GM18907 (cell line): ENCODE measurements at regions not wholly inside any gene's neighbourhood (a gene's known extent, or its start where the extent isn't known, plus 50 kb on each side); places are given as distances from the start of the nearest gene placed in this dataset.
"Not testable (repeated sequence)": the region's sequence is repeated elsewhere in the genome, so short reads cannot be mapped to it uniquely, and the experiment has no call there.

ENCODE experiments used
- ATAC-seq: cut with Tn5 transposase; IDR thresholded peaks from one replicate; pipeline ENCODE4 v1.9.1; 2021; ENCODE audit warnings: mild to moderate bottlenecking, moderate library complexity; ENCODE audit not compliant: unreplicated experiment

DNA sequence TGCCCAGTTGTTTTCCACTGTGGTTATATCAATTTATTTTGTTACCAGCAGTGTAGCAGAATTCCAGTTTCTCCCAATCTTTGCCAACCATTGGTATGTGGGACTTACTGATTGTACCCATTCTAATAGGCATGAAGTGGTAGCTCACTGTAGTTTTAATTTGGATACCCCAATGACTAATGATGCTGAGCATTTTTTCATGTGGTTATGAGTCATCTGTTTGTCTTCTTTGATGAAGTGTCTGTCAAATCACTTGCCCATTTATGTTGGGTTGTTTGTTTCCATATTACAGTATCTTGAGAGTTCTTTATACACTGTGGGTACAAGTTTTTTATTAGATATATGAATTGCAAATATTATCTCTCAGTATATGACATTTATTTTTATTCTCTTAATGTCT is 644.3 kb downstream of the NR2F2 start:
- no peak for ATAC-seq

DNA sequence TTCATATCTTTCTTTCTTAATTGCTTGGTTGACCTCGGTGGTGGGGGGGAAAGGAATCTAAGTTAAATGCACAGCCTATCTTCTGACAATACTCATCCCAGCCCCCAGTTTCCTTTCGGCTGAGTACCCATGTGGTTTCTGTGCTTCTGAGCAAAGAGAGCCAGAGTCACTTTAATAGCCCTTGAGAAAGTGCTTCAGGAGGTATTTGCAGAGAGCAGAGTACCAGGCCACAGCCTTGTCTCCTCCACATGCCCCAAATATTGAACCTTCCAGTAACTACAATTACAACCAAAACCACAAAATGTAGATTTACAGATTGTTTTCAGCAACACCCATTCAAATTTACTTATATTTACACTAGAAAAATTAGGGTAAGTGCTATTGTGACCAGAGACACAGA is 647.4 kb downstream of the NR2F2 start:
- no peak for ATAC-seq

DNA sequence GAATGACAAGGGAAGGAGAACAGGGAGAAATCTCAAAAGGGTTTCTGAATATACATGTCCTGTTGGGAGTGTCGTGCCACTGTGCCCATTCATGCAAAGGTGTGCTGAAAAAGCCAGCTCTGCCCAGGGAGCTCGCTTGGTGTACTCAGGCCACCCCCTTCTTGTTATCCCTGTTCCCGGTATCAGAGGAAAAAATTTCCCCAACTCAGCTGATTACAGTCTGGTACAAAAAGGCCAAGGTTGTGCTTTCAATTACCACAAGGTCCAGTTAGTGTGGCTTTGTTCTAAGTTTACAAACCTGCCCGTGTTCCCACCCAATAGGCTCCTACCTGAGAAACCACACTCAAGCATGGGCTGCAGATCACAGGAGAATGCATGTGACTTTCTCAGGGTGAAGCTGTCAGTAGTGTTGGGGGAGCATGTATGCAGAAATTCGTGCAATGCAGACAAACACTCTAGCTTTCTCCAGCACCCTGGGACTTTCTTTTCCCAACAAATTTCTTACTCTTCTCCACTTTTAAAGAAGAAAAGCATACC is 648.5 kb downstream of the NR2F2 start:
- ATAC-seq, result no peak

DNA sequence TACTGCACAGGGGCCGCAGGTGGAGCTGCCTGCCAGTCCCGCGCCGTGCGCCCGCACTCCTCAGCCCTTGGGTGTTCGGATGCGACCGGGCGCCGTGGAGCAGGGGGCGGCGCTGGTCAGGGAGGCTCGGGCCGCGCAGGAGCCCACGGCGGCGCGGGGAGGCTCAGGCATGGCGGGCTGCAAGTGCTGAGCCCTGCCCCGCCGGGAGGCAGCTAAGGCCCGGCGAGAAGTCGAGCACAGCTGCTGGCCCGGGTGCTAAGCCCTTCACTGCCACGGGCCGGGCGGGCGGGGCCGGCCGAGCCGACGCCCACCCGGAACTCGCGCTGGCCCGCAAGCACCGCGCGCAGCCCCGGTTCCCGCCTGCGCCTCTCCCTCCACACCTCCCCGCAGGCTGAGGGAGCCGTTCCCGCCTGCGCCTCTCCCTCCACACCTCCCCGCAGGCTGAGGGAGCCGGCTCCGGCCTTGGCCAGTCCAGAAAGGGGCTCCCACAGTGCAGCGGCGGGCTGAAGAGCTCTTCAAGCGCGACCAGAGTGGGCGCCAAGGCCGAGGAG is 653.7 kb downstream of the NR2F2 start:
- not testable (repeated sequence) for ATAC-seq

DNA sequence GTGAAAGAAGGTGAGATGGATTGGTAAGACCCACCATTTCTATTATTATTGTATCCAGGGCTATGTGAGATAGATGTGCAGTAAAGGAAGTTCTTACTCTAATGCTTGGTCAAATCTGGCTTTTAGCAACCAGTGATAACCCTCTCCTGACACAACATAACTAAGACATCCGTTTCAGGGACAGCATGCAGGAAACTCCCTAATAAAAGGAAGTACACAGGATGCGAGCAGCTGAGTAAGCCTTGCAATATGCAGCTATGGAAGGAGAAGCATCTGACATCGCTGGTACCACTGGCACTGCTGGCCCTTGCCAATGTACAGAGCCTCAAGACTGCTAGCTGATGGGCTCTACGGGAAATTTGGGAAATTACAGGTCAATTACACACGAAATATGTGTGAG is 662.3 kb downstream of the NR2F2 start:
- ATAC-seq, result no peak

DNA sequence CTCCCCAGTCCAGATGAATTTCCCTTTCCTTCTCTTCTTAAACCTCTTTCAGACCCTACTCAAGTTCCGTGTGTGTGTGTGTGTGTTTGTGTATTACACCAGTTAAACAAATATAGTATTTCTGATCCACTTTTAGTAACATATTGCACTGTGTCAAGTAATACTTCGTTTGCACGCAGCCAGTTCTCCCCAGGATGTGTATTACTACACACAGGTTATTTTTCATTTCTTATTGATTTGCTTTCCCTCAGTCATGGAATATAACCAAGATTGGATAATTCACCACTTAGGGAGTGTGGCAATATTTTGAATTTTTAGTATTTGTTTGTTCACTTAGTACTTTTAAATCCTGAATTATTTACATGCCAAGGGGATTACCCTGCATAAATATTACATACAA is 667.0 kb downstream of the NR2F2 start:
- ATAC-seq, result no peak

DNA sequence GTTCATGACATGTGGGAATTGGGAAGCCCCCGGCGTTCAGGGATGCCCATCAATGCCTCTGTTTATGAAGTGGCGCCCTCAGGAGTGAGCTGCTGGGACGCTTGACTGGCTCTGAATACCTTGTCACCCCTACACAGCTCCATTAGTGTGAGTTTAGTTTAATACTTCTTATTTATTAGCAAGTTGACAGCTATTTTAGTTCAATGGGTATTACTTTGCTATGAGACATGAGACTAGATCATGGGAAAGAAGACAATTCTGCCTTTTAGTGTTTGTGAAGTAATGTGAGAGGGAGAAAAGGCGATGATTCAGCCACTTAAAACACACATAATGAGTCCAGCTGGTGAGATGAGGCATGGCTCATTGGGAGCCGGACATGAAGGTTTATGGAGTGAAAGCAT is 678.5 kb downstream of the NR2F2 start:
- ATAC-seq, result no peak

DNA sequence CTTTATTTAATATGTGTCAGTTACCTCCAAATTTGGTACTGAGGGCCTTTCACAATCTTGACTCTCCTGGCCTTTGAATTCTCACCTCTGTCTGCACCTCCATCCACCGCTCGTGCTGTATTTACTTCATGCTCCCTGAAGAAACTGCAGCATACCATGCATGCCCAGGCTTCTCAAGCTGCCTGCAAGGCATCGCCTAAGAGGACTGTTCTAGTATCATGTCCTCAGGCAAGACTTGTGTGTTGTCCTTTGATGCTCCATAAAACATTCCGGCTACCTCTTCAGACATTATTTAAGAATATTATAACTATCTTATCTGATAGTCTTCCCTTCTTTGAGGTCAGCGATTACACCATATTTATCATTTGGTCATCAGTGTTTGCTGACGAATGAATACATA is 682.5 kb downstream of the NR2F2 start:
- ATAC-seq, result no peak

DNA sequence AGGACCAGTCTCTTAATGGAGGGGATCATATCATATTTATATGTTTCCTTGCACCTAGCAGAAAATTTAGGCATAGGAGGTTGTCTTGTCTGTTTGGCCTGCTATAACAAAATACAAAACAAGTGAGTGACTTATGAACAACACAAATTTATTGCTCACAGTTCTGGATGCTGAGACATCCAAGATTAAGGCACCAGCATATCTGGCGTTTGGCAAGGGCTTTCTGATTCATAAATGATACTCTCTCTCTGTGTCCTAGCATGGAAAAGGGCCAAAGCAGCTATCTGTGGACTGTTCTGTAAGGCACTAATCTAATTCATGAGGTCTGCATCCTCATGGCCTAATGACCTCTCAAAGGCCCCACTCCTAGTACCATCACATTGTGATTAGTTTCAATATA is 683.0 kb downstream of the NR2F2 start:
- no peak for ATAC-seq

DNA sequence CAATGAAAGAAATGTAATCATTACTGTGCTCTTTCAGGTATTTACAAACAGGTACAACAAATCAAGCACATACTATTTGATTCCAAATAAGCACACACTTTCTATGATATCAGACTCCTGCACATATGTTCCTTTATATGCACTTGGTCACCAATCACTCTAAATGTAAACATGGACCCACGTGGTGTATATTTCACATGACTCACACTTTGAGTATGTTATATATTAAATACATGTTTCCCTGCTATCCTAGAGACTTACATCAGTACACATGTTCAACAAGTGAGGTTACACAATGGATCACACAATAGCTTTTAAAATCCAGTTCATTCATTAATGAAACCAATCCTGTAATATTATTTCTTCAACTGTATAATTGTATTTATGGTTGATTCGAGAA is 683.5 kb downstream of the NR2F2 start:
- no peak for ATAC-seq

DNA sequence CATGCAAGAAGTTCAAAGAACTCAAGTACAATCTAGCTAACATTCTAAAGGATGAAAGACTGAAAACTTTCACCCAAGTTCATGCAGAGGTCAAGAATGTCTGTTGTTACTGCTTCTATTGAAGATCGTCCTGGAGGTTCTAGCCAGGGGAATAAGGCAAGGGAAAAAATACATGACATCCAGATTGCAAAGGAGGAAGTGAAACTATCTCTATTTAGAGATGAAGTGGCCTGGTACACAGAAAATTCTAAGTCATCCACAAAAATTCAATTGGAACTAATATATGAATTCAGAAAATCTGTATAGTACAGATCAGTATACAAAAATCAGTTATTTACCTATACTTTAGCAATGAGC is 693.0 kb downstream of the NR2F2 start:
- ATAC-seq, result no peak

DNA sequence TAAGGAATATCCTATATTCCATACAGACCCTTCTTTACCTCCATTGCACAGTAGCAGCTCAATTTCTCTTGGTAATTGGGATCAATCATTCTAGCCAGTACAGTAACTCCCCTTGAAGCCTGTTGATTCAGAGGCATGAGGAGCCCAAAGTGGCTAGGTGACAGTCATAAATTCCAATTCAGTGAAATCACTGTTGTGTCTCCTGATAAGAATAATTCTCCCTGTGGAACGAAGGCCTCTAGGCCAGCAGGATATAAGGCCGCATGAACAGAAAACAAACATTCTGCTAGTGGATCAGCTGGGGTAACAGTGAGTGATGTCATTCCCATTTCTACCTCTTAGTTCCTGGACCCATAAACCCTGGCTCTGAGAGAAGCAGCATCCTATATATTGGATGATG is 696.3 kb downstream of the NR2F2 start:
- no peak for ATAC-seq

DNA sequence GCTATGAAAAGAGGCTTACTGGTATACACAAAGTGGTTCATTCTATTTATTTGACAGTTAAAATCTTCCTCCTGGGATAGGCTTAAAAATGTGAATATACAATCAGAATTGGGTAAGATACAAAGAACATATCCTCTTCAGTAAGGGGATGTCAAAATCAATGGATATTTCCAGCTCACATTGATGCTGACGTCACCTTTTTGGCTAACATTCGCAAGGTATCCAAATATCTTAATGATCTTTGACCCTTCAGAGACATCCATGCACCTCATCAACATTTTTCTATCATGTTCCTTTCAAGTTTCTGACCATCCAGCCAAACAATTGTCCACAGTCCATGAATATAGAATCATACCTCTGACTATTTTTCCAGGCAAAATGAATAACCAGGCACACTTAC is 697.3 kb downstream of the NR2F2 start:
- no peak for ATAC-seq

DNA sequence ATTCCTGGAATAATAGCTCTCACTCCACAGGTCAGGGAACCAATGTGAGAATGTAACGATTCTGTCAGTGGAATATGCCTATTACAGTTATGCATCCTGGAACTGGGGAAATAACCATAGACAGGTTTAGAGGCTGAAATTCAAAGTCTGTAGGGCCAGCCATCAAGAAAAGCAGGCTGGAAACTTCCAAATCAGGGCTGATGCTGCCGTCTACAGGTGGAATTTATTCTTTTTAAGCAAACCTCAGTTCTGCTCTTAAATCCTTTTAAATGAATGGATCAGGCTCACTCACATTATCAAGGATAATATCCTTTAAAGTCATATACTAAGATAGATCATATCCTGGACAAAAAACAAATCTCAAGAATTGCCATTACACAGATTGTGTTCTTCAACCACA is 699.8 kb downstream of the NR2F2 start:
- ATAC-seq, result no peak

DNA sequence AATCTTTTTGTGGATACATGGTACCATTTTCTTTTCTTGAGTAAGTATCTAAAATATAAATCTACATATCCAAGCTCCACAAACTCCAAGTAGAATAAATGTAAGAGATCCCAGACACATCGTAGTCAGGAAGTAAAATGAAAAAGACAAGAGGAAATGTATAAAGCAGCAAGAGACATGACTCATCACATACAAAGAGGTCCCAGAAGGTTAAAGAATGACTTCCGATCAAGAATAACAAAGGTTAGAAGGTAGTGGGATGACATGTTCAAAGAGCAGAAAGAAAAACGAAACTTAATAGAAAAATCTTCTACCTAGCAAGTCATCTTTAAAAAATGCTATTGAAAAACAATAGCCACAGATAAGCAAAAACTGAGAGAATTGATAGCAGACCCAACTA is 705.8 kb downstream of the NR2F2 start:
- ATAC-seq, result no peak

DNA sequence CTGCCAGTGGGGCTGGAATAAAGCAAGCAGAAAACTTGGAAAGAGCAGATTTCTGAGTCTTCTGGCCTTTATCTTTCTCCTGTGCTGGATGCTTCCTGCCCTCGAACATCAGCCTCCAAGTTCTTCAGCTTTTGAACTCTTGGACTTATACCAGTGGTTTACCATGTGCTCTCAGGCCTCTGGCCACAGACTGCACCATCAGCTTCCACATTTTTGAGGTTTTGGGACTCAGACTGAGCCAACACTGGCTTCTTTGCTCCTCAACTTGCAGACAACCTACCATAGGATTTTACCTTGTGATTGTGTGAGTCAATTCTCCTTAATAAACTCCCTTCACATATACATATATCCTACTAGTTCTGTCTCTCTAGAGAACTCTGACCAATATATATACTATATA is 706.6 kb downstream of the NR2F2 start:
- ATAC-seq, result no peak

DNA sequence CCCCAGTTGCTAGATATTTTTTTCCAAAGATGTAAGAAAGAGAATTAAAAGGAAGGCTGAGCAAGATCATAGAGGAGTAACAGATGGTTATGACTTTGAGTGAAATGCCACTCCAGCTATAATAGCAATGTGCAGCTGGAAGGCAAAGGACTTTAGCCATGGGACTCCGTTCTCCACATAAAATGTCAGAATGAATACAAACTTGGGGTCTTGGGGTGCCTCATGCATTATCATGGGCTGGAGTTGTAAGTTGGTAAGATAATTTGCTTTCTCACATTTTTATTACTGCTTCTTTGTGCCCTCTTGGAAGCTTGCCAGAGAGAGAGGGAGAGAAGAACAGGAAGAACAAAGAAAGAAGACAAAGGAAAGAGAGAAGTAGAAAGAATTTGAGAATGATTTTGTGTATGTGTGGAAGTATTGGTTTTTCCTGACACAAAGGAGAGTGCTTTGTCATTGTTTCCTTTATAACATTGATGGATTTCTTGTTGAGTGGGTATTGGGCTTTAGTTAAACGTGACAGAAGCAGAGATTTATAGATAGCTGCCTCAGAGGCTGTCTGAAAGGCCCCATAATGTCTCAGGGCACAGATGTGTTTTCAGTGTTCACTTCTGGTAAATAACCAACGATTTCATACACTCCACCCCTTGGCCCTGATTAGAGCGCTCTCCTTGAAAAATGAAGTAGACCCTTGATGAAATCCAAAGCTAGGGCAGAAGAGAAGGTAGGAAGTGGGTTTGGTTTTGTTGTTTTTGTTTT is 715.3 kb downstream of the NR2F2 start:
- no peak for ATAC-seq

DNA sequence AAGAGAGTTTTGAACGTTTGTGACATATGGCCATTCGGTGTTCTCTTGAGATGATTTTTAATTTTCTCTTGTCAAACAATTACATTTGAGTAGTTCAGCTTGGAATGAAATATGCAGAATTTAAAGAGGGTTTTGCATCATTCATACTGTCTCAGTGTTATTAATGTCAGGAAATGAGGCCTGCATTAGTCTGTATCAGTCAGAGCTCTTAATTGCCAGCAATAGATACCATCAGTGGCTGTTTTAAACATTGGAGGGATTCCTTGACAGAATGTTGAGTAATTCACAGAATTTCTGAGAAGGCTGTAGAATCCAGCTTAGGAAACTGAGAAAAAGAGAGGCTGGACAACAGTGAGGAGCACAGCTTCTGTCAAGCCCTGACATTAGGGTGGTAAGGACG is 722.0 kb downstream of the NR2F2 start:
- ATAC-seq, result no peak

DNA sequence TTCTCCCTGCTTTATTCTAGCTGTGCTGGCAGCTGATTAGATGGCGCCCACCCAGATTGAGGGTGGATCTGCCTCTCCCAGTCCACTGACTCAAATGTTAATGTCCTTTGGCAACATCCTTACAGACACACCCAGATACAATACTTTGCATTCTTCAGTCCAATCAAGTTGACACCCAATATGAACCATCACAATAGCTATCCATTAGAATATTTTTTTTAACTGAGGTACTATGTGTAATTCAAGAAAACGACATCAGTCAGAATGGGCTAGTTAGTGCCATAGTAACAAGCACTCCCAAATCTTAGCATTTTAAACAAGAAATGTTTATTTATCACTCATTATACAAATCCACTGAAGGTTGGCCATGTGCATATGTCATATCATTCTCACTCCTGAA is 723.1 kb downstream of the NR2F2 start:
- no peak for ATAC-seq

DNA sequence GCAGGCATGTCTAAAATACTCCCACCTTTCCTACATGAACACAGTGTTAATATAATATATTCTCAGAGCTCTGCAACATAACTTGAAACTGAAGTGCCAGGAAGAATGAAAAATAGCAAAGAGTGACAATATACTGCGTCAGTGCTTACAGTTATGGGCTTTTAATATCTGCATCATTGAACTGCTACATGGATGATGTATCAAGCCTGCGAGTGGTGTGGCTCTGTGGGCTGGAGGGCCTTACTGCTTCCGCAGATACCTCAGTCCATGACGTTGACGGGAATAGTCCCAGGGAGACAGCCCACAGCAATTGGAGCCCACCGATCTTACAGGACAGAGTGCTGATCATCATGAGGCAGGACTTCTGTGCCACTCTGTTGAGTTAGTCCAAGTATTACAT is 727.0 kb downstream of the NR2F2 start:
- no peak for ATAC-seq

DNA sequence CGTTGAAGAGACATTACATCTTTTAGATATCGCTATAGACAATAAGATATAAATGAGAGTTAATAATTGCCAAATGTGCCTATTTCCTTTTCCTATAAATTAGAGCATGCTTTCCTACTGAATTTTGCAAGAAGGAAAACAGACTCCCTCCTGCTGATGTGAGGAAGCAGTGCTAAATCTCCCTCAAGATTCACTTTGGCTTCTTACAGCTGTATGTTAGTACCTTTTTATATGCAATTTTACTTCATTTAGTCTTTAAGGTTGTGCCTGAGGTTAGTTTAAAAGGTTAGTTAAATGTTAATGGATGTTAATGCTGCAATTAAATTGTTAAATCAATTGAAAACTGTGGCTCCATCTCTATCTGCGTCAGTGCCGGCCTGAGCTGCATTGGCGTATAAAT is 728.8 kb downstream of the NR2F2 start:
- ATAC-seq, result no peak

DNA sequence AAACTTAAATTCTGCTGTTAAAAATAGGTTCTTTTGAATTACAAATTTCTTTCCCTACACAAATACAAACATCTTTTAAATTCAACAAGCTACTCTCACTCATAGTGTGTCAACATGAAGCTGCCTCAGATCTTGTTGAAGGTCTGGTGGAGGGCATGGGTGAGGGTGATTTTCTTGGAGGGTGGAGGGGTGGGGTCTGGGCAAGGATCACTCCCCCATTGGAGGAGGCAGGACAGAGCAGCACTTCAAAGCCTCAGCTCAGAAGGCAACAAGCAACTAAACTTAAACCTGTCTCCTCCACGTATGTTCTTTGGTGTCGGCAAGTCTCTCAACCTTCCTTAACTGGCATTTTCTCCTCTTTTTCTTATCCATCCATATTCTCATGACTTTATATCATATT is 730.9 kb downstream of the NR2F2 start:
- no peak for ATAC-seq

DNA sequence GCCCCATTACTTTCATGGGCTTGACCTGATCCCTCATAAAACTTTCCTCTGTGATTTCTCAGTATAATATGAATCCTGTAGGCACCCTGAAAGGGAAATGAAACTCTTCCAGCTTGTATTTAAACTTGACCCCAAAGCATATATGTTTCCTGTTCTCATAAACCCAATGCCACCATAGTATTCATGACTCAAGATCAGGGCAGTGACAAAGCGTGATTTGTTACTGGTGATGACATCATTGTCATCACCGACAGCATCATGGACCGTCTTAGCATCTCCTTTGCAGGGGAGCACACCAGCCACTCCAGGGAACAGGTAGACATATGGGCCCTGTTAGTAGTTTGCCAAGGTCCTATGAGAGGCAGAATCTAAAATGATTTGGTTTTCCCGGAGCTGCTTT is 741.2 kb downstream of the NR2F2 start:
- no peak for ATAC-seq
